K562 (cell line): ENCODE measurements at regions not wholly inside any gene's neighbourhood (a gene's known extent, or its start where the extent isn't known, plus 50 kb on each side); places are given as distances from the start of the nearest gene placed in this dataset.

Experiments
- ARNT ChIP-seq, 2 experiments: fragments of 450-650 bp; IDR thresholded peaks; 2 replicates each; pipeline ENCODE4 v1.6.1; 2016; ENCODE audit warnings: mild to moderate bottlenecking in 1 of 2
- EHMT2 ChIP-seq: fragments of 450-650 bp; IDR thresholded peaks from 2 replicates; pipeline ENCODE4 v1.6.1; 2018; ENCODE audit warnings: antibody characterized with exemption
- KDM1A ChIP-seq, 2 experiments: fragments of 450-650 bp; IDR thresholded peaks; 2 replicates each; pipeline ENCODE4 v1.6.1; 2016; ENCODE audit warnings: mild to moderate bottlenecking in 2 of 2
- RNF2 ChIP-seq: sonication (generic); IDR thresholded peaks from 2 replicates; pipeline ENCODE4 v1.6.1; 2016
- SMAD3 ChIP-seq: fragments of 450-650 bp; formaldehyde crosslinking; conservative IDR thresholded peaks from 2 replicates; pipeline ENCODE4 v1.4.0; 2020; ENCODE audit warnings: mild to moderate bottlenecking
- TOE1 ChIP-seq, 2 experiments: fragments of 450-650 bp in 1 of 2; sonication (generic) in 1 of 2; formaldehyde crosslinking in 1 of 2; IDR thresholded peaks; 2 replicates each; pipeline versions ENCODE4 v1.7.1 to v1.8.0; 2016 to 2022; ENCODE audit warnings: borderline replicate concordance in 2 of 2, mild to moderate bottlenecking in 2 of 2, antibody characterized with exemption in 1 of 2, inconsistent platforms in 1 of 2, low read depth in 1 of 2, missing genetic modification reagents in 1 of 2, moderate library complexity in 1 of 2
- TF ChIP-seq, protein P1 (sequence below): fragments of 450-650 bp; IDR thresholded peaks from 2 replicates; pipeline ENCODE4 v1.6.1; 2018; ENCODE audit not compliant: partially characterized antibody
- TF ChIP-seq, protein P2 (sequence below): fragments of 250-450 bp; sonication (Bioruptor Pico); IDR thresholded peaks from 2 replicates; pipeline ENCODE4 v1.4.0; 2020

DNA sequence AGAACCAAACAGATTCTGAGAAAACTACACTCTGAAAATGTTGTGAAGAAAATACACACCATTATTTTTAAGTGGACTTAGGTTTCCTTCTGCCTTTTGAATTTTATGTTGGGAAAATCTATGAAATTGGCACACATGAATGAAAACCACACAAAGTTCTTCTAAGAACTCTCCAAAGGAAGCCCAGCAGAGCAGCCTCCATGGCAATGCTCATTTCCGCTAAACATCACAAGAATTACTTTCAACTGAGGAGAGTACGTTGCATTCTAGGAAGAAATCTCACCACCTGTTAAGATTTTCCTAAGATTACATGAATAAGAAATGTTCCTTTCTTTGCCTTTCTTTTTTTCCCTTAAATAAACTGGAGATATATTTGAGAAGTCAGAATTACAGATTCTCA, 154.2 kb downstream of the BARHL2 start:
- no peak for TF ChIP-seq SMAD3 (CRISPR knock-in tag)
- TF ChIP-seq ARNT (IDR thresholded peaks at IDR 0.05), result no peak
- TF ChIP-seq, protein P1, sequence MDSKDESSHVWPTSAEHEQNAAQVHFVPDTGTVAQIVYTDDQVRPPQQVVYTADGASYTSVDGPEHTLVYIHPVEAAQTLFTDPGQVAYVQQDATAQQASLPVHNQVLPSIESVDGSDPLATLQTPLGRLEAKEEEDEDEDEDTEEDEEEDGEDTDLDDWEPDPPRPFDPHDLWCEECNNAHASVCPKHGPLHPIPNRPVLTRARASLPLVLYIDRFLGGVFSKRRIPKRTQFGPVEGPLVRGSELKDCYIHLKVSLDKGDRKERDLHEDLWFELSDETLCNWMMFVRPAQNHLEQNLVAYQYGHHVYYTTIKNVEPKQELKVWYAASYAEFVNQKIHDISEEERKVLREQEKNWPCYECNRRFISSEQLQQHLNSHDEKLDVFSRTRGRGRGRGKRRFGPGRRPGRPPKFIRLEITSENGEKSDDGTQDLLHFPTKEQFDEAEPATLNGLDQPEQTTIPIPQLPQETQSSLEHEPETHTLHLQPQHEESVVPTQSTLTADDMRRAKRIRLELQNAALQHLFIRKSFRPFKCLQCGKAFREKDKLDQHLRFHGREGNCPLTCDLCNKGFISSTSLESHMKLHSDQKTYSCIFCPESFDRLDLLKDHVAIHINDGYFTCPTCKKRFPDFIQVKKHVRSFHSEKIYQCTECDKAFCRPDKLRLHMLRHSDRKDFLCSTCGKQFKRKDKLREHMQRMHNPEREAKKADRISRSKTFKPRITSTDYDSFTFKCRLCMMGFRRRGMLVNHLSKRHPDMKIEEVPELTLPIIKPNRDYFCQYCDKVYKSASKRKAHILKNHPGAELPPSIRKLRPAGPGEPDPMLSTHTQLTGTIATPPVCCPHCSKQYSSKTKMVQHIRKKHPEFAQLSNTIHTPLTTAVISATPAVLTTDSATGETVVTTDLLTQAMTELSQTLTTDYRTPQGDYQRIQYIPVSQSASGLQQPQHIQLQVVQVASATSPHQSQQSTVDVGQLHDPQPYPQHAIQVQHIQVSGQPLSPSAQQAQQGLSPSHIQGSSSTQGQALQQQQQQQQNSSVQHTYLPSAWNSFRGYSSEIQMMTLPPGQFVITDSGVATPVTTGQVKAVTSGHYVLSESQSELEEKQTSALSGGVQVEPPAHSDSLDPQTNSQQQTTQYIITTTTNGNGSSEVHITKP, result no peak
- no peak for TF ChIP-seq TOE1 (IDR thresholded peaks at IDR 0.05; ENCODE audit: borderline replicate concordance)
- TF ChIP-seq TOE1 (CRISPR knock-in tag; IDR thresholded peaks at IDR 0.05; ENCODE audit: borderline replicate concordance, low read depth), result no peak
- TF ChIP-seq, protein P2, sequence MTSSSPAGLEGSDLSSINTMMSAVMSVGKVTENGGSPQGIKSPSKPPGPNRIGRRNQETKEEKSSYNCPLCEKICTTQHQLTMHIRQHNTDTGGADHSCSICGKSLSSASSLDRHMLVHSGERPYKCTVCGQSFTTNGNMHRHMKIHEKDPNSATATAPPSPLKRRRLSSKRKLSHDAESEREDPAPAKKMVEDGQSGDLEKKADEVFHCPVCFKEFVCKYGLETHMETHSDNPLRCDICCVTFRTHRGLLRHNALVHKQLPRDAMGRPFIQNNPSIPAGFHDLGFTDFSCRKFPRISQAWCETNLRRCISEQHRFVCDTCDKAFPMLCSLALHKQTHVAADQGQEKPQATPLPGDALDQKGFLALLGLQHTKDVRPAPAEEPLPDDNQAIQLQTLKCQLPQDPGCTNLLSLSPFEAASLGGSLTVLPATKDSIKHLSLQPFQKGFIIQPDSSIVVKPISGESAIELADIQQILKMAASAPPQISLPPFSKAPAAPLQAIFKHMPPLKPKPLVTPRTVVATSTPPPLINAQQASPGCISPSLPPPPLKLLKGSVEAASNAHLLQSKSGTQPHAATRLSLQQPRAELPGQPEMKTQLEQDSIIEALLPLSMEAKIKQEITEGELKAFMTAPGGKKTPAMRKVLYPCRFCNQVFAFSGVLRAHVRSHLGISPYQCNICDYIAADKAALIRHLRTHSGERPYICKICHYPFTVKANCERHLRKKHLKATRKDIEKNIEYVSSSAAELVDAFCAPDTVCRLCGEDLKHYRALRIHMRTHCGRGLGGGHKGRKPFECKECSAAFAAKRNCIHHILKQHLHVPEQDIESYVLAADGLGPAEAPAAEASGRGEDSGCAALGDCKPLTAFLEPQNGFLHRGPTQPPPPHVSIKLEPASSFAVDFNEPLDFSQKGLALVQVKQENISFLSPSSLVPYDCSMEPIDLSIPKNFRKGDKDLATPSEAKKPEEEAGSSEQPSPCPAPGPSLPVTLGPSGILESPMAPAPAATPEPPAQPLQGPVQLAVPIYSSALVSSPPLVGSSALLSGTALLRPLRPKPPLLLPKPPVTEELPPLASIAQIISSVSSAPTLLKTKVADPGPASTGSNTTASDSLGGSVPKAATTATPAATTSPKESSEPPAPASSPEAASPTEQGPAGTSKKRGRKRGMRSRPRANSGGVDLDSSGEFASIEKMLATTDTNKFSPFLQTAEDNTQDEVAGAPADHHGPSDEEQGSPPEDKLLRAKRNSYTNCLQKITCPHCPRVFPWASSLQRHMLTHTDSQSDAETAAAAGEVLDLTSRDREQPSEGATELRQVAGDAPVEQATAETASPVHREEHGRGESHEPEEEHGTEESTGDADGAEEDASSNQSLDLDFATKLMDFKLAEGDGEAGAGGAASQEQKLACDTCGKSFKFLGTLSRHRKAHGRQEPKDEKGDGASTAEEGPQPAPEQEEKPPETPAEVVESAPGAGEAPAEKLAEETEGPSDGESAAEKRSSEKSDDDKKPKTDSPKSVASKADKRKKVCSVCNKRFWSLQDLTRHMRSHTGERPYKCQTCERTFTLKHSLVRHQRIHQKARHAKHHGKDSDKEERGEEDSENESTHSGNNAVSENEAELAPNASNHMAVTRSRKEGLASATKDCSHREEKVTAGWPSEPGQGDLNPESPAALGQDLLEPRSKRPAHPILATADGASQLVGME (CRISPR knock-in tag), result no peak
- no peak for TF ChIP-seq RNF2
- TF ChIP-seq KDM1A (IDR thresholded peaks at IDR 0.05), result no peak
- TF ChIP-seq EHMT2, result no peak
